CD14-positive monocyte (primary cell): ENCODE measurements at regions not wholly inside any gene's neighbourhood (a gene's known extent, or its start where the extent isn't known, plus 50 kb on each side); places are given as distances from the start of the nearest gene placed in this dataset.

Experiments
- DNase-seq, 3 donors: peaks; one replicate each; pipeline ENCODE4 v3.0.0-alpha.2; 2011 to 2022
- H2AFZ ChIP-seq: 2 replicates; pipeline ENCODE4 v1.6.0; 2012; ENCODE audit warnings: mild to moderate bottlenecking, low read depth, low read length, inconsistent platforms; ENCODE audit not compliant: insufficient read depth, poor library complexity, severe bottlenecking
- H3K27ac ChIP-seq, 2 donors: 1 replicate in 1 of 2; 2 replicates in 1 of 2; pipeline ENCODE4 v1.5.1; 2012 to 2013; ENCODE audit warnings: low read length in 2 of 2, control low read depth in 1 of 2, inconsistent platforms in 1 of 2, low read depth in 1 of 2, mild to moderate bottlenecking in 1 of 2
- H3K27me3 ChIP-seq, 2 donors: one replicate each; pipeline versions ENCODE4 v1.6.0 to v1.6.1; 2011 to 2013; ENCODE audit warnings: low read length in 2 of 2; ENCODE audit not compliant: control insufficient read depth in 2 of 2, insufficient read depth in 2 of 2
- H3K36me3 ChIP-seq, 2 donors: replicated peaks in 1 of 2; 1 replicate in 1 of 2; 2 replicates in 1 of 2; pipeline versions ENCODE4 v1.5.1 to v1.6.1; 2012 to 2013; ENCODE audit warnings: low read length in 2 of 2, control low read depth in 1 of 2, inconsistent platforms in 1 of 2, mild to moderate bottlenecking in 1 of 2; ENCODE audit not compliant: insufficient read depth in 2 of 2, control insufficient read depth in 1 of 2
- H3K4me1 ChIP-seq, 2 donors: 1 replicate in 1 of 2; 2 replicates in 1 of 2; pipeline versions ENCODE4 v1.5.1 to v1.6.1; 2012 to 2013; ENCODE audit warnings: low read length in 2 of 2, control low read depth in 1 of 2, inconsistent platforms in 1 of 2, mild to moderate bottlenecking in 1 of 2, moderate library complexity in 1 of 2; ENCODE audit not compliant: insufficient read depth in 2 of 2, control insufficient read depth in 1 of 2
- H3K4me2 ChIP-seq: replicated peaks from 2 replicates; pipeline ENCODE3; 2012; ENCODE audit warnings: low read length, moderate library complexity, mild to moderate bottlenecking; ENCODE audit not compliant: poor library complexity, severe bottlenecking; ENCODE audit errors: extremely low read depth
- H3K4me3 ChIP-seq, 3 experiments: fragments of 200-600 bp in 1 of 3; sonication (generic) in 1 of 3; replicated peaks in 1 of 3; 1 replicate in 2 of 3; 2 replicates in 1 of 3; pipeline ENCODE4 v1.5.1; 2011 to 2013; ENCODE audit warnings: low read length in 3 of 3, mild to moderate bottlenecking in 3 of 3, control low read depth in 2 of 3, low read depth in 2 of 3, inconsistent platforms in 1 of 3, moderate library complexity in 1 of 3
- H3K79me2 ChIP-seq: 2 replicates; pipeline ENCODE4 v1.6.0; 2012; ENCODE audit warnings: mild to moderate bottlenecking, control low read depth, inconsistent platforms, low read length, moderate library complexity; ENCODE audit not compliant: insufficient read depth
- H3K9ac ChIP-seq: 2 replicates; pipeline ENCODE4 v1.6.0; 2017; ENCODE audit warnings: low read length, mild to moderate bottlenecking; ENCODE audit not compliant: insufficient read depth, poor library complexity, severe bottlenecking
- H3K9me3 ChIP-seq, 2 donors: replicated peaks in 1 of 2; 1 replicate in 1 of 2; 2 replicates in 1 of 2; pipeline versions ENCODE4 v1.5.1 to v1.6.1; 2012 to 2013; ENCODE audit warnings: low read length in 2 of 2, control low read depth in 1 of 2; ENCODE audit not compliant: control insufficient read depth in 1 of 2, insufficient read depth in 1 of 2
- H4K20me1 ChIP-seq: 2 replicates; pipeline ENCODE4 v1.6.0; 2012; ENCODE audit warnings: mild to moderate bottlenecking, low read length, control low read depth, moderate library complexity; ENCODE audit not compliant: insufficient read depth
- H3K27ac Mint-ChIP-seq, 7 donors: one replicate each; pipeline ENCODE4 v1.8.0; 2020; ENCODE audit warnings: mild to moderate bottlenecking in 7 of 7, mixed read lengths in 7 of 7, moderate library complexity in 6 of 7, inconsistent platforms in 2 of 7
- H3K27me3 Mint-ChIP-seq, 3 donors: one replicate each; pipeline ENCODE4 v1.8.0; 2021 to 2022; ENCODE audit warnings: low read depth in 3 of 3, mild to moderate bottlenecking in 3 of 3, mixed read lengths in 3 of 3, moderate library complexity in 3 of 3, inconsistent platforms in 1 of 3
- H3K36me3 Mint-ChIP-seq, 2 donors: one replicate each; pipeline ENCODE4 v1.8.0; 2020; ENCODE audit warnings: mixed read lengths in 2 of 2, inconsistent platforms in 1 of 2, mild to moderate bottlenecking in 1 of 2
- H3K4me1 Mint-ChIP-seq: one replicate; pipeline ENCODE4 v1.8.0; 2020; ENCODE audit warnings: mild to moderate bottlenecking, mixed read lengths
- H3K4me3 Mint-ChIP-seq, 2 donors: one replicate each; pipeline ENCODE4 v1.8.0; 2020; ENCODE audit warnings: mild to moderate bottlenecking in 2 of 2, mixed read lengths in 2 of 2, moderate library complexity in 1 of 2
- H3K9me3 Mint-ChIP-seq, 7 donors: one replicate each; pipeline ENCODE4 v1.8.0; 2020 to 2022; ENCODE audit warnings: mixed read lengths in 7 of 7, mild to moderate bottlenecking in 6 of 7, moderate library complexity in 6 of 7, inconsistent platforms in 2 of 7
- CTCF ChIP-seq: fragments of 200-600 bp; IDR thresholded peaks from one replicate; pipeline ENCODE4 v1.8.0; 2022; ENCODE audit warnings: antibody characterized with exemption, mild to moderate bottlenecking
- WGBS: methylation state at CpG from one replicate; pipeline ENCODE4 v1.1.5; 2013; ENCODE audit warnings: missing lambda C conversion rate; ENCODE audit not compliant: insufficient coverage; 5-methylcytosine and 5-hydroxymethylcytosine counted together
- intact Hi-C, 2 donors: fragments of 100-400 bp; cut with micrococcal nuclease; formaldehyde crosslinking; loops; one replicate each; pipeline versions ENCODE4 v1.15.0 to v1.15.1; 2023

GRCh38 chr19:31459430-31459829 lies 110.2 kb upstream of the TSHZ3 start:
- H3K9ac ChIP-seq: no peak overlapping the region
- H4K20me1 ChIP-seq: no peaks in the 10 kb centered on the region
- no peaks in the 10 kb centered on the region for H3K9me3 ChIP-seq
- no peaks in the 10 kb centered on the region for H3K36me3 ChIP-seq
- no peak overlapping the region for H3K27ac Mint-ChIP-seq
- no peak overlapping the region for H3K27ac ChIP-seq
- WGBS: no CpG with 5 or more reads among the region's 3 CpGs
- no peaks in the 10 kb centered on the region for H3K9me3 Mint-ChIP-seq
- H3K4me1 ChIP-seq: no peaks in the 10 kb centered on the region
- no peaks in the 10 kb centered on the region for H3K36me3 Mint-ChIP-seq
- peaks cover 0 to 6% (median 0%) of the 10 kb centered on the region in 3 donors for H3K27me3 Mint-ChIP-seq
- no peak for TF ChIP-seq CTCF
- H3K4me3 Mint-ChIP-seq: no peak overlapping the region
- no peak overlapping the region for H2AFZ ChIP-seq
- no peaks in the 10 kb centered on the region for H3K27me3 ChIP-seq
- intact Hi-C loops: no loop called here
- no peak overlapping the region for H3K4me3 ChIP-seq
- H3K79me2 ChIP-seq: no peaks in the 10 kb centered on the region
- no peak overlapping the region for H3K4me2 ChIP-seq
- no peaks in the 10 kb centered on the region for H3K4me1 Mint-ChIP-seq
- no peak for DNase-seq

DNA sequence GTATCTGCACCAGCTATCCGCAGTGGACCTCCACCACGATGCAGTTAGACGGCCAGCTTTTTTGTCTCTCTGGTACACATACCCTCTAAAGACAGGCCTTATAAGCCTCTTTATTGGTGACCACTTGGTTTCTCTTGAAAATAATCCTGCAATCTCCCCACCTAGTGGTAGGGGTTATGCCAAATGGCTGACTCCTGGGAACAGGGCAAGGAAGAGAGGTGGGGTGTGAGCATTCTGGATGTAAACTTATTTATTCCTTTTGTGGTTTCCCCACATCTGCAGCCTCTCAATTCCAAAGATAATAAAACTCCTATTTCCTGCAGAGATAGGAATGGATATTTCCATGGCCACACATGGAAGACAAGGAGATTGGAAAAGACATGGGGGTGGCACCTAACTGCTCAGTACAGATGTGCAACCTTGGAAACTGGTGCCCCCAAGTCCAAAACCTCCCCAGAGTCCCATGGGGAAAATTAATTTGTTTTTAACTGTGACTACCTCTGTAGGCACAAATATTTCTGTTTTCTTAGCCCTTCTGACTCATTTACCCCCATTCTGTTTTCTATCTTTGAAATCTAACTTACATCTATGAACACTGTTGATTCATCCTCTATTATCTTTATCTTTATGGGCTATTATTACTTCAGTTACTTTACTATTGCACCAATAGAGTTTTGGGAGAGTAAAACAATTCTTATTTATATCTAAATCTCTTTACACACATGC lies 112.7 kb upstream of the TSHZ3 start:
- Histone ChIP-seq H3K9ac (no peak overlapping the region), H3K4me2 (no peak overlapping the region), H4K20me1 (no peaks in the 10 kb centered on the region), H3K4me3 (no peak overlapping the region), H3K27ac (no peak overlapping the region), H3K79me2 (no peaks in the 10 kb centered on the region), H3K27me3 (no peaks in the 10 kb centered on the region), H3K36me3 (no peaks in the 10 kb centered on the region), H2AFZ (no peak overlapping the region), H3K4me1 (no peaks in the 10 kb centered on the region), H3K9me3 (no peaks in the 10 kb centered on the region)
- Mint-ChIP-seq H3K4me3 (no peak overlapping the region), H3K27me3 (peaks cover 0 to 5% (median 0%) of the 10 kb centered on the region in 3 donors), H3K36me3 (no peaks in the 10 kb centered on the region), H3K9me3 (no peaks in the 10 kb centered on the region), H3K27ac (no peak overlapping the region), H3K4me1 (no peaks in the 10 kb centered on the region)
- intact Hi-C loops: no loop called here
- no peak for TF ChIP-seq CTCF
- no peak for DNase-seq
- WGBS: 100% methylated on average over 1 of the region's 3 CpGs
